BLaER1 treated with 17β-estradiol and CSF1 and Interleukin-3, amounts not matched to agents 10 nM and 100 nM (cell line): ENCODE measurements at regions not wholly inside any gene's neighbourhood (a gene's known extent, or its start where the extent isn't known, plus 50 kb on each side); places are given as distances from the start of the nearest gene placed in this dataset.
"Not testable (repeated sequence)": the region's sequence is repeated elsewhere in the genome, so short reads cannot be mapped to it uniquely, and the experiment has no call there.

Experiments
- H3K27ac ChIP-seq, 11 experiments: shearing (Covaris generic); formaldehyde crosslinking; 2 replicates each; pipeline ENCODE4 v1.8.1; 2022
- H3K27me3 ChIP-seq, 11 experiments: shearing (Covaris generic); formaldehyde crosslinking; 2 replicates each; pipeline ENCODE4 v1.8.1; 2022
- H3K36me3 ChIP-seq, 11 experiments: shearing (Covaris generic); formaldehyde crosslinking; 2 replicates each; pipeline ENCODE4 v1.8.1; 2022
- H3K4me1 ChIP-seq, 10 experiments: shearing (Covaris generic); formaldehyde crosslinking; 2 replicates each; pipeline ENCODE4 v1.8.1; 2022
- H3K4me2 ChIP-seq, 11 experiments: shearing (Covaris generic); formaldehyde crosslinking; 2 replicates each; pipeline ENCODE4 v1.8.1; 2022
- H3K4me3 ChIP-seq, 10 experiments: shearing (Covaris generic); formaldehyde crosslinking; 2 replicates each; pipeline ENCODE4 v1.8.1; 2022
- H3K9ac ChIP-seq, 11 experiments: shearing (Covaris generic); formaldehyde crosslinking; 2 replicates each; pipeline ENCODE4 v1.8.1; 2022
- H3K9me3 ChIP-seq, 11 experiments: shearing (Covaris generic); formaldehyde crosslinking; replicated peaks in 1 of 11; 2 replicates each; pipeline ENCODE4 v1.8.1; 2022
- H4K20me1 ChIP-seq, 11 experiments: shearing (Covaris generic); formaldehyde crosslinking; 2 replicates each; pipeline ENCODE4 v1.8.1; 2022
- Cebpa-rat ChIP-seq, 11 experiments: shearing (Covaris generic); IDR thresholded peaks; 2 replicates each; pipeline ENCODE4 v1.8.1; 2022

GRCh38 chr9:124084087-124084486, 72.5 kb downstream of the LHX2 start:
- Histone ChIP-seq H4K20me1 (no peaks in the 10 kb centered on the region), H3K9ac (no peak overlapping the region), H3K4me3 (no peak overlapping the region), H3K36me3 (no peaks in the 10 kb centered on the region), H3K27ac (no peak overlapping the region), H3K27me3 (no peaks in the 10 kb centered on the region), H3K4me1 (peaks cover 0 to 4% (median 0%) of the 10 kb centered on the region in 10 experiments; a peak in 2 of 20 replicates), H3K9me3 (peaks cover 0 to 21% (median 11%) of the 10 kb centered on the region in 11 experiments; a peak in 19 of 22 replicates), H3K4me2 (no peak overlapping the region)
- TF ChIP-seq Cebpa-rat (IDR thresholded peaks at IDR 0.05): no peak

GRCh38 chr9:124087226-124087625, 75.7 kb downstream of the LHX2 start:
- no peak overlapping the region for H3K27ac ChIP-seq
- H3K36me3 ChIP-seq: no peaks in the 10 kb centered on the region
- peaks cover 0 to 13% (median 8%) of the 10 kb centered on the region in 10 experiments; a peak in 9 of 20 replicates for H3K4me1 ChIP-seq
- H3K4me2 ChIP-seq: no peak overlapping the region
- H3K9ac ChIP-seq: no peak overlapping the region
- no peaks in the 10 kb centered on the region for H3K27me3 ChIP-seq
- H3K4me3 ChIP-seq: no peak overlapping the region
- H4K20me1 ChIP-seq: no peaks in the 10 kb centered on the region
- peaks cover 0 to 21% (median 11%) of the 10 kb centered on the region in 11 experiments; a peak in 19 of 22 replicates for H3K9me3 ChIP-seq
- TF ChIP-seq Cebpa-rat (IDR thresholded peaks at IDR 0.05): no peak

DNA sequence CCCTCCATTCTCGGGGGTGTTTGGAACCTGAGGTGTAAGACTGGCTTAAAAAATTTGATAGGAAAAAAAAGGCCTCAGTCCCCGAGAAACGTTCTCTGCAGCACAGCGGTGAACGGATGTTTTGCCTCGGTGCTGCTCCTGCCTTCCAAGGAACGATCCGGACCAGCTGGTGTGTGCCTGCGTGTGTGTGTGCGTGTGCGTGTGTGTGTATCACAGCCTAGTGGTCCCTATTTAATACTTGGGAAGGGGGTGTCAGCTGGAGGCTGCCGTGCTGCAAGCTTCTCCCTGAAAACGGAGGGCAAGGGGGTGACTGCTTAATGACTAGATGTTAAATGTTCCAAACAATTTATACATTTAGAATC, 76.9 kb downstream of the LHX2 start:
- H3K4me2 ChIP-seq: no peak overlapping the region
- H3K4me1 ChIP-seq: peaks cover 0 to 13% (median 8%) of the 10 kb centered on the region in 10 experiments; a peak in 9 of 20 replicates
- H3K27ac ChIP-seq: no peak overlapping the region
- no peak overlapping the region for H3K4me3 ChIP-seq
- H3K9me3 ChIP-seq: peaks cover 0 to 21% (median 11%) of the 10 kb centered on the region in 11 experiments; a peak in 19 of 22 replicates
- H3K9ac ChIP-seq: no peak overlapping the region
- no peaks in the 10 kb centered on the region for H4K20me1 ChIP-seq
- TF ChIP-seq Cebpa-rat (IDR thresholded peaks at IDR 0.05): no peak
- H3K36me3 ChIP-seq: no peaks in the 10 kb centered on the region
- no peaks in the 10 kb centered on the region for H3K27me3 ChIP-seq

GRCh38 chr9:124089631-124090488, 78.3 kb downstream of the LHX2 start:
- Histone ChIP-seq H3K4me2 (peak overlapping the region in 6 of 11 experiments; percentile 6 to 60 (median 30); a peak in 7 of 22 replicates), H3K9me3 (peaks cover 0 to 19% (median 11%) of the 10 kb centered on the region in 11 experiments; a peak in 19 of 22 replicates), H3K4me1 (peaks cover 0 to 13% (median 8%) of the 10 kb centered on the region in 10 experiments; a peak in 9 of 20 replicates)
- H3K27me3 ChIP-seq, H4K20me1 ChIP-seq, H3K27ac ChIP-seq, H3K9ac ChIP-seq, H3K36me3 ChIP-seq, H3K4me3 ChIP-seq: not testable (repeated sequence)

DNA sequence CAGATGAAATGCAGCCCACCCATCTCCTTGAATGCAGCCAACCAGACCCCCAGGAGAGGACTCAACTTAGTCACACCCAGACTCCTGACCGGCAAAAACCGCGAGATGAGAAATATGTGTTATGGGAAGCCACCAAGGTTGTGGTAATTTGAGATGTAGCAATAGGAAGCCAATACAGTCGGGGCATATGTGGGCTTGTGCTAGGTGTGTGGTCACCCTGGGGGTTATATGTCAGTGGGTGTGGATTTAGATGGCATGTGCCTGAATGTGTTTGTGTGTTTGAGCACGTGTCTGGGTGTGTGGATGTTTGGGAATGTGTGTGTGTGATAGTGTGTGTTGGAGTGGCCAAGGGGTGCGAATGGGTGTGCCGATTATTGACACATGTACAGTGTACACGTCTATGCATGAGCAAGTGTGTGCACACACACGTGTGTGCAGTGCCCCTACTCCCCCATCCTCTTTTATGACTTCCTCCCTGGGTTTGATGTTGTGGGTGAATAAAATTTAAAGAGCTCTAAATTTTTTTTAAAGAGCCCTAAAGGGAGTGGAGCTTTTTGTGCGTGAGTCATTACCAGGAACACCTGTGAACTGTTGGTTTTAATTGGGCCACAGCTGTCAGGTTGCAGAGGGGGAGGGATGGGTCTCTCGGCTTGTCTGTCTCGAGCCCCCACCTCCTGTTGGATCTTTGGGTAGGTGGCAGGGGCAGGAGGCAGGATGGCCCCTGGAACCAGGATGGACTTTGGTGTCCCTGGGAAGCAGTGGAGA, 86.8 kb downstream of the LHX2 start:
- Histone ChIP-seq H3K4me1 (peaks cover 11 to 34% (median 19%) of the 10 kb centered on the region in 10 experiments), H3K9ac (no peak overlapping the region), H3K4me2 (no peak overlapping the region), H3K4me3 (no peak overlapping the region), H3K27me3 (no peaks in the 10 kb centered on the region), H4K20me1 (0 out of 22 replicates have a peak, but pooled peaks cover 0 to 3% (median 0%) of the 10 kb centered on the region in 11 experiments), H3K27ac (no peak overlapping the region), H3K9me3 (no peaks in the 10 kb centered on the region), H3K36me3 (no peaks in the 10 kb centered on the region)
- TF ChIP-seq Cebpa-rat (IDR thresholded peaks at IDR 0.05): no peak

DNA sequence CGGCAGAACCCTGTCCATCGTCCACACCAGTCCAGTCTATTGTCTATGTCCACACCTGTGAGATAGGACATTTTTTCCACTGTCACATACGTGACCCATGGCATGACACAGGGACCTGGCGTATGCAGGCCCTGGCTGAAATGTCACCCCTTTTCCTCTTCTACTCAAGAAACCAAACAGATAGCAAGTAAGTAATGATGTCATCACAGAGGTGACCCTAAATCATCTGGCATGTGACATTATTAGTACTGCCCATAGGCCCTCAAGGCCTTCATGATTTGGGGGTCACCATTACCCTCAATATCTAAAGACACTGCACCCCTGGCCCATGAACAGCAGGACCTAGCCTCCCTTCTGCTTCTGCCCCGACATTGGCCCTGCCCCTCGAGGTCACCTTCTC, 88.3 kb downstream of the LHX2 start:
- Histone ChIP-seq H3K27me3 (no peaks in the 10 kb centered on the region), H3K4me2 (no peak overlapping the region), H3K9ac (no peak overlapping the region), H3K36me3 (no peaks in the 10 kb centered on the region), H3K9me3 (no peaks in the 10 kb centered on the region), H4K20me1 (0 out of 22 replicates have a peak, but pooled peaks cover 0 to 3% (median 0%) of the 10 kb centered on the region in 11 experiments), H3K4me3 (no peak overlapping the region), H3K4me1 (peaks cover 11 to 35% (median 19%) of the 10 kb centered on the region in 10 experiments), H3K27ac (no peak overlapping the region)
- TF ChIP-seq Cebpa-rat (IDR thresholded peaks at IDR 0.05): no peak

DNA sequence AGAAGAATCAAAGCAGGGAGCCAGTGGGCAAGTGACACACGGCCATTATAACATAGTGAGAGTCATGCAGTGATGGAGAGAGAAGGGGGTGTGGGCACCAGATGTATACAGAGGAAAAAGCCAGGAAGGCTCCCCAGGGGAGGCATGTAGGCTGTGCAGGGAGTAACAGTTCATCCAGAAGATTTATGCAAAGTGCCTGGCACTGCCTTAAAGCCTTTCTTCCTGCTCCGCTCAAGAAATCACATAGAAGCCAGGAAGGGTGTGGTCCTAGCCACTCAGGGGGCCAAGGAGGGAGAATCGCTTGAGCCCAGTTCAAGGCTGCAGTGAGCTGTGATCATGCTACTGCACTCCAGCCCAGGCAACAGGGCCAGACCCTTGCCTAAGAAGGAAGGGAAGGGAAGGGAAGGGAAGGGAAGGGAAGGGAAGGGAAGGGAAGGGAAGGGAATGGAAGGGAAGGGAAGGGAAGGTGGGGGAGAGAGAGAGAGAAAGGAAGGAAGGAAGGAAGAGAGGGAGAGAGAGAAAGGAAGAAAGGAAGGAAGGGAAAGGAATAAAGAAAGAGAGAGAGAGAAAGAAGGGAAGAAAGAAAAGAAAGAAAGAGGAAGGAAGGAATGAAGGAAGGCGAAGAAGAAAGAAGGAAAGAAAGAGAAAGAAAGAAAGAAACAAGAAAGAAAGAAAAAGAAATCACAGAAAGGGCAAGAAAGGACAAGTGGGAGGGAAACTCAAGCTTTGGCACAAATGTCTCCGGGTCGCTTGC, 89.8 kb downstream of the LHX2 start:
- no peaks in the 10 kb centered on the region for H3K9me3 ChIP-seq
- H4K20me1 ChIP-seq: 0 out of 22 replicates have a peak, but pooled peaks cover 0 to 3% (median 0%) of the 10 kb centered on the region in 11 experiments
- H3K4me1 ChIP-seq: peaks cover 11 to 28% (median 16%) of the 10 kb centered on the region in 10 experiments
- TF ChIP-seq Cebpa-rat (IDR thresholded peaks at IDR 0.05): no peak
- H3K4me3 ChIP-seq: no peak overlapping the region
- H3K27me3 ChIP-seq: no peaks in the 10 kb centered on the region
- no peak overlapping the region for H3K9ac ChIP-seq
- H3K27ac ChIP-seq: no peak overlapping the region
- H3K4me2 ChIP-seq: peak overlapping the region; percentile 1 to 56 (median 46); a peak in 16 of 22 replicates
- no peaks in the 10 kb centered on the region for H3K36me3 ChIP-seq

GRCh38 chr9:124101969-124102345, 90.4 kb downstream of the LHX2 start:
- Histone ChIP-seq H3K27ac (no peak overlapping the region), H3K4me2 (peak overlapping the region; percentile 1 to 56 (median 46); a peak in 20 of 22 replicates), H3K36me3 (no peaks in the 10 kb centered on the region), H4K20me1 (0 out of 22 replicates have a peak, but pooled peaks cover 0 to 3% (median 0%) of the 10 kb centered on the region in 11 experiments), H3K4me3 (no peak overlapping the region), H3K4me1 (peaks cover 8 to 24% (median 14%) of the 10 kb centered on the region in 10 experiments; a peak in 19 of 20 replicates), H3K9ac (no peak overlapping the region), H3K27me3 (no peaks in the 10 kb centered on the region), H3K9me3 (no peaks in the 10 kb centered on the region)
- TF ChIP-seq Cebpa-rat (IDR thresholded peaks at IDR 0.05): no peak
